ENCODE measurements at regions not wholly inside any gene's neighbourhood (a gene's known extent, or its start where the extent isn't known, plus 50 kb on each side); places are given as distances from the start of the nearest gene placed in this dataset.

DNA sequence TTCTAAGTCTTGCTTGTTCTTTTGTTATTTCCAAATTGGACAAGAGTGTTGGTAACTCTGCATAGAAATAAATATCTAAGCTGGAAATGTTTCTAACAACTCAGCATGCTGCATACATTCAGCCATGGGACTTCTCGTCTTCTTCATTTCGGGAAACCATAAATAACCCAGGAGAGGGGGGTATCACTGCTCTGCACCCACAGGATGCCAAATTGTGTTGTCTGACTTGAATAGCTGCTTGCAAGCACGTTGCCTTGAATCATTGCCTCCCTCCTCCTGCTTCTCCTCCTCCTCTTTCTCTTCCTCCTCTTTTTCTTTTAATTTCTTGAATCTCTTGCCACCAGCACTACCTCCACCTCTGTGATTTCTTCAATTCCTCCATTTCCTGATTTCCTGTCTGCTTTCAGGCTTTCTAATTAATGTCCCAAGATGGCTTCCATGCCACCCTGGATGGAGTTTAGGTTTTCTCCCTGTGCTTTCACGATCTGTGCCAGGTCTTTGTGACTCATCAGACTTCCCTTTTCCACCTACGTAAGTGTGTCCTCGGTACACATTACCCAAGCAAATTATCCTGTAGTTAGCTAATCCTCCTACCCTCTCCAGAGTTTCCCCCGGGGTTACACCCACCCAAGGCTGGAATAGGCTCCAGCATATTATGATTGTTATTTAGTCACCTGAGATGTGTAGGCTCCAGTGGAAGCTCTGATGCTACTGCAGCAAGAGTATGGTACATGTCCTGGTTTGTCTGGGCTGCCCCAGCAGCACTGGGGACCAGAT, 122.6 kb upstream of the VCX3B start:
- DNase-seq = peak; percentile 13

DNA sequence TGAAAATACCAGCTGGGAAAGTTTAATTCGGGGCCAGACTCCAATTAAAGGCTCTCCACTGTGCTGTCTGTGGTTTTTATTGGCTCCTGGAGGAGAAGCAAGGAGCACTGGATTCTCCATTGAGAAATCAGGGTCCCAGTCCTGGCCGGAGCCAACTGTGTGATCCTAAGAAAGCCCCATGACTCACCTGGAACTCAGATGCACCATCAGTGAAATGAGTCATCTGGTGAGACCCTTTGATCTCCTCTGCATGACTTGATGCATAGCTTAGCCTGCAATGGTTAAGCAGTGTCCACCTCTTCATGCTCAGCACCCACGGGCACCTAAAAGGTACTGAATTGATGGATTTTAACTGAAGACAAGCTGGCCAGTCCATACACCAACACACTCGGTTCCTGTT, 119.2 kb upstream of the VCX3B start:
- no peak for DNase-seq

DNA sequence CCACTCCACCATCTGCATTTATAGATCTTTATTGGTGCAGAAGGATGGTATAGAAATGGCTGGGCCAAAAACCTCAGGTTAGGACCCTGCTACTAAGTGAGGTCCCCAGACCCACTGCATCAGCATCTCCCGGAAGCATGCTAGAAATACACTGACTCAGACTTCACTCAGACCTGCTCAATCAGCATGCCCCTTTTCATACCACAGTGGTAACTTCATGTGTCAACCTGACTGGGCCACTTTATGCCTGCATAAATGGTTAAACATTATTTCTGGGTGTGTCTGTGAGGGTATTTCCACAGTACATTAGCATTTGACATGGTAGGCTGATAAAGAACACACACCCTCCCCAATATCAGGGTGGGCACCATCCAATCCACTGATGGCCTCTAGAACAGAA, 118.6 kb upstream of the VCX3B start:
- DNase-seq = no peak

DNA sequence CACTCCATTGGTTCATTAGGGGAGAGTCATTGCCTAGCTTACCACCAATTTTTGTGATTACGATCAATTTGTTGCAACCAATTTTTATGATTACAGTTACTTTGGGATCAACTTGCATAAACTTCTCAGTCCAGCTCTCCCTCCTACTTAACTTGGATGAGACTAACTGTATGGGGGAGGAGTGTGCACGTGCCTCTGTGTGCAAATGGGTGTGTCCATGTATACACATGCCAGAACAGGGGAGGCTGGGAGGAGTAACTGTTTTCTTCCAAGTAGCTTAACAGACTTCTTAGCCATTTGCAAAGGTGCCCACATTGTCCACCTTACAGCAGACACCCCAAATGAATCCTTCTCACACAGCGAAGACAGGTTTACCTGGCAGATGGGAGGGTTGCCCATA, 117.7 kb upstream of the VCX3B start:
- no peak for DNase-seq

DNA sequence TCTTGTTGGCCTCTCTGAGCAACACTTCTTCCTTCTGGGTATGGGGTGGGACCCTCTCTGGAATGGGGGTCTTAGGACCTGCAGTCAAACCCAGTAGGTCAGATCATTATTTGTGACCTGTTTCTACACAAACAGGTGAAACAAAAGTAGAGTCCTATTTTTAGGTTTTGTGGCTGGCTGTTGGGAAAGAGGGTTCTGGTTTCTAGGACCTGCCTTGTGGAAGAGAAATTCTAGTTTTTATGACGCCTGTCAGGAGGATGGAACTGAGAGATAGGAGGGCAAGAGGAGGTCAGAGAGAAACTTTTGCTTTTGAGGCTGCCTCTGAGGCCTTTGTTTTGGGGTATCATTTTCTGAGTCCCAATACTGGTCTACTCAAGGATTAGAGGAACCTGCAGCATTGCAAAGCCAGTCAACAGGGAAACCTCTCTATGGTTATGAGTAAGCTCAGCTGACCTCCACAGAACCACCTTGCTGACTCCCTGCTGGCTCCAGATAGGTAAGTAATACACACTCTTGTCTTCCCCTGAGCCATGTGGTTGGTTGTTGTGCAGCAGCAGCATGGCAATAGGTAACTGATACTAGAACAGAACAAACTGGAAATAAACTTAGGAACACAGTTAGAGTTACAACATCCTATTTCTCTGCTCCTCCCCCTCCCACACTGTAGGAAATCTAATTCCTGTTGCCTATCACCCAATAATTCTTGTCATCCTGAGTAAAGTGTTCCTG, 114.7 kb upstream of the VCX3B start:
- no peak for DNase-seq

DNA sequence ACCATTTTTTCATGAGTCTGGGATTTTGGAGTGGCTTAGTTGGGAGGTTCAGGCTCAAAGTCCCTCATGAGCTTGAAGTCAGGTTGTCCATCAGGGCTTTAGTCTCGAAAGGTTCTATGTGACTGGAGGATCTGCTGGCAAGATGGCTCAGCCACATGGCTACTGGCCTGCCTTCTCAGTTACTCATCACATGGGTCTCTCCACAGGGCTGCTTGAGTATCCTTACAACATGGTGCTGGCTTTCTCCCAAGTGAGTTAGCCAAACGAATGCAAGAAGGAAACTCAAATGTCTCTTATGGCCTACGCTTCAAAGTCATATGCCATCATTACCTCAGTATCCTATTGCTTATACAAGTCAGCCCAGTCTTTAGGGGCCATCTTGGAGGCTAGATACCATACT, 106.3 kb upstream of the VCX3B start:
- no peak for DNase-seq

DNA sequence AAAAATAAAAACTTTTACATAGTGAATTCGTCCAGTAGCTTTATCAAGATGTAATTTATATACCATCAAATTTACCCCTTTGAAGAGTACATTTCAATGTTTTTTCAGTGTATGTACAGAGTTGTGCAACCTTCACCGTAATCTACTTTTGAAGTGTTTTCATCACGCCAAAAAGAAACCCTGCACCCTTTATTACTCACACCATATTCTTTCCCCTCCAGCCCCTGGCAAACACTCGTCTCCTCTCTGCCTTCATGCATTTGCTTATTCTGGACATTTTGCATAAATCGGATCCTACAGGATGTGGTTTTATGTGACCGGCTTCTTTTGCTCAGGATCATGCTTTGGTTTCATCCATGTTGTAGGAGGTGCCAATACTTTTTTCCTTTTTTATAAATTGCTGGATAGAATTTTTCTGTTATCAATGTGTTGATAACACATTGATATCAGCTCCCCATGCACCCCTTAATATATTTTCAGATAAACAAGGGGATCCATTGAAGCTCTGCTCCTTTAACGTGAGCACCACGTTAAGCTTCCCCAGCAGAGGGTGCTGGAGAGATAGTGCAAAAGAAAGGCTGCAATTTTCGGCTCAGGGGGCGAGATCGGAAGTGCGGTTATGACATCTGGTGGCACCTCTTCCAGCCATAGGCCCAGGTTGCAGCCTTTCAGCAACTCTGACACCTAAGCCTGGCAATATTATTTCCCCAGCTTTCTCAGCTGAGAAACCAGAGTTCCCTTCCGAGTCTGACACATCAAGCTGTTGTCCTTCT, 100.1 kb upstream of the VCX3B start:
- peak; percentile 42 for DNase-seq

DNA sequence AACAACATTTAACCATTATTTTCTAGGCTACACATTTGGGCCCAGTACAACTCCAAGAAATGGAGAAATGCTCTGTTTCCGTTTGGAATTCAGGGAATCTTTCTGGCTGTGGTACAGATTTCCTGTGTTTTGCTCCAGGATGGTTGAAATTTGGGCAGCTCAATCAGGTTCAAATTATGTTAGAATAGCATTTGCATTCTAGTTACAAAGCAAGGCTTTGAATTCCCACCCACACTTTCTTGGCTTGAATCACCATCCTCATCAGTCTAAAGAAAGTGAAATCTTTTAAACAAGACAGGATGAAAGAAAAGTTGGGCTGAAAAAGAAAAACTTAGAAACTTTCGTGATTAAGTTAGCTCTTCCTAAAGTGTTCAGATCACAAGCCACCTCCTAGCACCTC, 98.1 kb upstream of the VCX3B start:
- no peak for DNase-seq

DNA sequence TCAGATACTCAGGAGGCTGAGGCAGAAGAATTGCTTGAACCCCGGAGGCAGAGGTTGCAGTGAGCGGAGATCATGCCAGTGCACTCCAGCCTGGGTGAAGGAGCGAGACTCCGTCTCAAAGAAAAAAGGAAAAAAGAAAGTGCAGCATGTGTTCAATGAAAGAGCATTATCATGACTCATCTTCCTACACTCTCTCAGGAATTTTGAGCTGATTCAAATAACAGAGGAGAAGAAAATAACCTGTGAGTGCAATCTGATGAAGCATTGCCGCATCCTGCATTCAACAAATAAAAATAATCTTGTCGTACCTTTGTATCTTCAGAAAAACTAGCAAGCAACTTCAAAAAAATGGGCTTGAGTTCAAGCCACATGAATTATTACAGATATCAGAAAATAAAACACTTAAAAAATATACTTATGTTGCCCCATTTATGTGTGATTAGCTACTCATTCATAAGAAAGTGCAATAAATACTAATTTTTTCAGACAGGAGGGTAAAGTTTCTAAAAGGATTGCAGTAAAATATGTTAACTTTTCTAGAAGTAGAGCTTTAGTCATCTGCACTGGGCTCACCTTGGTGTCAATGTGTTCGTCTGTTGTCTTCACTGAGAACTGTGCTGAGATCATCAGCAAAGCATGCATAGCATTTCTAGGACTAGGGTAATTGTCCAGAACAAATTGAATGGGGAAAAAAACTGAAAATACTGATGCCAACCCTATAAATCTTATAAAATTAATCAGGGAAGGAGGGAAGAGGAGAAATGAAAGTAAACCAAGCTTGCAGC, 90.4 kb upstream of the VCX3B start:
- no peak for DNase-seq

DNA sequence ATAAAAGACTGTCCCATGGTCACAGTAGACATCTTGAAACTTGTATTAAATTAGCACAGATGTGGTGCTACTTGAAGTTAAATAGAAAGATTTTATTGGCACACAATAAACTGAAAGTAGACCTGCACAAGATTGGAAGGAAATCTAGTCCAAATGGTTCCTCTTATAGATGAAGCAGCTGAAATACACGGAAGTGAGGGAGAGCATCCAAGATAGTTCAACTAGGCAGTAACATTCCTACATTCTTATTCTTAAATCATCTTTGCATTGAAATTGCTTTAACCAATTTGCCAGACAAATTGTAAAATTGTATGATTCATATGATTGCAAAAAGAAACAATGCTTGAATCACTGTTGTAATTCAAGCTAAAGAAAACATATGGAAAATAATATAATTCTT, 87.6 kb upstream of the VCX3B start:
- no peak for DNase-seq

DNA sequence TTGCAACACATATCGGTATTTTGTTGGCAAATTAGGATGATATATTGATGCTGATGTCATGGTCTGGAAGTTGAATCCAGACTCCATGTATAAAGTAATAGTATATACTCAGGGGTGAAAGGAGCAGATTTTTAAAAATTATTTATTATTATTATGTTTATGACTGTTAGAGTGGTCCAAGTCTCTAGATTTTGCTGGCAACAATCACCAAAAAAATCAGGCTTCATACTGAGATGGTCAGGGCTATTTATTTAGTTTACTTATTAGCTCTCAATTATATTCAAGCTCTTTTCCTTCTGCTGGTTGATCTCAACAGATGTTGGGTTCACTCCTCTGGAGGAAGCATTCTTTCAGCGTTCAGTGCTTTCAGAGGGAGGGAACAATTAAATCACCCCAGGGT, 73.9 kb upstream of the VCX3B start:
- DNase-seq = no peak

DNA sequence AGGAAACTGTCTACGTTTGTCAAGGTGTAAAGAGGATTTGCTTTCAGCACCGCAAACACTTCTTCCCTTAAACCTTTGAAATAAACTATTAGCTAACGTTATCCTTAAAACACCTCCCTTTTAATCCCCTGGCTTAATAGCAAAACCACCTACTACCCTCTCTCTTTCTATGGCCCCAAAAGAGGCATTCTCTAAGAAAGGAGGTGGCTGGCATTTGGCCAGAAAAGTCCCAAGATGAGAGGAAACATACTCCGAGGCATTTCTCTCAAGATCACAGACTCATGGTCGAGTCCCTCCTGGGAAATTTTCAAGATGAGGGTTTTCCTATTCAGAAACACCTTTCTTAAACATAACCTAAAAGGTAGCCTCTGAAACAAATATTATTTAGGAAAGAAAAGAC, 60.6 kb upstream of the VCX3B start:
- DNase-seq = no peak

DNA sequence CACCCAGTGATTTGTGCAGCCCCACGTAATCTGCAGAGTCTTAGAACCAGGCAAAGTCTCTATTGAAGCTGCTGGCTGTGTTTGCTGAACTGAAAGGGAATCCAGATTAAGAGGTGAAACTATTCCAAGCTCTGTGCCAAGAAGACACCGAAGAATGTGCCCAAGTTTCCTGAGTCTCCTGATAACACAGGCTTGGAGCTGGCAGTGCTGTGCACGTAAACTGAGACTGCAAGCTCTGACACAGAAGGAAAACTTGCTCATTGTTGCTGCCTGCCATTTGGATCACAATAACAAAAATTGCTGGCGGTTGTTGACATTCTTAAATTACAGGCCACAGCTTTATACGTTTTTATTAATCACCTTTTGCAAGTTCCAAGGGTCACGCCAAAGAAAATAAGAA, 60.2 kb upstream of the VCX3B start:
- no peak for DNase-seq

DNA sequence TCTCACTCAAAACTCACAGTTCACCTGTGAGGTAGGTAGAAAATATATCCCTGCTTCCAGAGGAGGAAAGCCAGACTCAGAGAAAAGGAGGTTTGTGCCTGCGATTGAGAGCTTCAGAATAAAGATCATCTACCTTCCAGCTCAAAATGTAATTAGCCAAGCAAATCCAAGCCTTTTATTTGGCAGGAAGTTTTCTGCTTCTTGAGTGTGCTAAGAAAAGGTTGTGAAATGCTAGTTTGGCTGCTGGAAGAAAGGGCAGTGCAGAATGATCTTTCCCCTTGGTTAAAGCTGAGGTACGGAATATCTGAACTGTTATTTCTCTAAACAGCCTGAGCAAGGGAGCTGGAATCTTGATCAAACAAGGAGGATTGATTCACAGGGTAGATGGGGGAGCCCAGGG, 59.7 kb upstream of the VCX3B start:
- DNase-seq = no peak

DNA sequence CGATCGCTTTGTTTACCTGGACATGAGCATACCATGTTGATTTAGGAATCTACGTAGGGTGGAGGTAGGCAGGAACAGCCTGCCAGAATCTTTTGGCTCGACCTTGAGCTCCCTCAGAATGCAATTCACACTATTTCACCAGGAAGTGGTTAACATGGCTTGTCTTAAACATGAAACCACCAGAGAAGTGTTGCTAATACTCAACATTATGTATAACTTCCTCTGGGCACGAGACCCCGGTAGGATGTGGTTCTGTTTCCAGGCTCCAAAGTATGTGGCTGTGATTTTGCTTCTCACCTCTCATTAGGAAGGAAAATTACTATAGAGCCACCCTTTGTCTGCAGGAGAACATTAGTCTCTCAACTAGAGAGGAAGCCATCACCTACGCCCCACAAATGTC, 59.0 kb upstream of the VCX3B start:
- no peak for DNase-seq

DNA sequence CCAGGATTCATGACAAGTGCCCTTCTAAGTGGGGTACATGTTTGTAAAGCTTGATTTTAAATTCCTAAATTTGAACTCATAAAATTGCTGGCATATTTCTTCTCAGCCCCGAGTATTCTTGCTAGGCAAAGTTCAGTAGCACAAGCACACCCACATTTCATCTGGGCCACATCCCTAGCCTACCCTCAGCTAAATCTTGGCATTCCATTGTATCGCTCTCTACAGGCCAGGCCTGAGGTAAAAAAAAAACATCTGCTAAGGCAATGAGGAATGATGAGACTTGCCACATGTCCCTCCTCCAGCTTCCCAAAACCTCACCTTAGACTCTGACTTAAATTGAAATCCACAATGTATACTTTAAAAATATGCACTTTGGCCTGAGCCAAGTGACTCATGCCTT, 51.4 kb upstream of the VCX3B start:
- DNase-seq = no peak
